ENCODE measurements at regions not wholly inside any gene's neighbourhood (a gene's known extent, or its start where the extent isn't known, plus 50 kb on each side); places are given as distances from the start of the nearest gene placed in this dataset.

DNA sequence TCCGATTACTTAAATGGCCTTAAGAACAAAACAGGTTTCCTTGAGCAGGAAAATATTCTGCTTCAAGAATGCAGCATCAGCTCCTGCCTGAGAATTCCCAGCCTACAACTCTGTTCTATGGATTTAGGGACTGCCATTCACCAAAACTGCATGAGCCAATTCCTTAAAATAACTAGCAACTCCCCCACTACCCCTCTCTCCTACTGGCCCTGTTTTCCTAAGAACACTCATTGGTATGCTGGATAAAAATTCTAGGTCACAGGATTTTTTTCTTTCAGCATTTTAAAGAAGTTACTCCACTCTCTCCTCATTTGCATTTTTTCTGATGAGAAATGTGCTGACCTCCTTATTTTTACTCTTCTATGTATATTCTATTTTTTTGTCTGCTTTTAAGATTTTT lies 347.1 kb downstream of the IDS start (continued):
- TF ChIP-seq IRF5 (IDR thresholded peaks at IDR 0.05; ENCODE audit: borderline replicate concordance) (no peak), CEBPB (IDR thresholded peaks at IDR 0.05; ENCODE audit: borderline replicate concordance in 1 of 2, low read depth in 2 of 2, low read length in 2 of 2) (no peak), ESRRA (IDR thresholded peaks at IDR 0.05; ENCODE audit: low read length) (no peak), JUND (IDR thresholded peaks at IDR 0.05; ENCODE audit: low read depth, low read length) (no peak), CHD1 (IDR thresholded peaks at IDR 0.05; ENCODE audit: low read depth, low read length) (no peak), TARDBP (IDR thresholded peaks at IDR 0.05; ENCODE audit: borderline replicate concordance) (no peak), MXI1 (IDR thresholded peaks at IDR 0.05; ENCODE audit: low read depth, low read length) (no peak), PML (IDR thresholded peaks at IDR 0.05; ENCODE audit: low read length) (no peak), RFX5 (IDR thresholded peaks at IDR 0.05; ENCODE audit: low read depth, low read length) (no peak), RAD21 (IDR thresholded peaks at IDR 0.05; ENCODE audit: insufficient read depth, low read depth, low read length) (no peak)
- TF ChIP-seq, protein P1, sequence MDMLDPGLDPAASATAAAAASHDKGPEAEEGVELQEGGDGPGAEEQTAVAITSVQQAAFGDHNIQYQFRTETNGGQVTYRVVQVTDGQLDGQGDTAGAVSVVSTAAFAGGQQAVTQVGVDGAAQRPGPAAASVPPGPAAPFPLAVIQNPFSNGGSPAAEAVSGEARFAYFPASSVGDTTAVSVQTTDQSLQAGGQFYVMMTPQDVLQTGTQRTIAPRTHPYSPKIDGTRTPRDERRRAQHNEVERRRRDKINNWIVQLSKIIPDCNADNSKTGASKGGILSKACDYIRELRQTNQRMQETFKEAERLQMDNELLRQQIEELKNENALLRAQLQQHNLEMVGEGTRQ (IDR thresholded peaks at IDR 0.05; ENCODE audit: borderline replicate concordance, low read depth, low read length), result no peak

GRCh38 chrX:149152941-149153340 lies 352.2 kb downstream of the IDS start:
- Histone ChIP-seq H3K4me3 (no peak overlapping the region), H3K4me2 (ENCODE audit: control insufficient read depth, insufficient read depth) (no peak overlapping the region), H3K27ac (ENCODE audit: control insufficient read depth, insufficient read depth) (no peak overlapping the region), H3K36me3 (ENCODE audit: control insufficient read depth in 2 of 2, insufficient read depth in 2 of 2, low read length in 1 of 2) (no peaks in the 10 kb centered on the region), H3K4me1 (ENCODE audit: control insufficient read depth, insufficient read depth, low read length) (no peaks in the 10 kb centered on the region), H3K9ac (ENCODE audit: control insufficient read depth, insufficient read depth, low read length) (no peak overlapping the region), H3K9me3 (replicated peaks; ENCODE audit: control insufficient read depth, insufficient read depth, low read length) (no peaks in the 10 kb centered on the region; the same call in 2 of the 3 replicates), H4K20me1 (ENCODE audit: control insufficient read depth, insufficient read depth) (no peaks in the 10 kb centered on the region), H2AFZ (ENCODE audit: control insufficient read depth, low read depth, low read length) (no peak overlapping the region), H3K79me2 (ENCODE audit: control insufficient read depth, insufficient read depth, low read length) (no peaks in the 10 kb centered on the region), H3K27me3 (replicated peaks in 1 of 2; ENCODE audit: control insufficient read depth in 2 of 2, insufficient read depth in 2 of 2, low read length in 1 of 2) (no peaks in the 10 kb centered on the region)
- TF ChIP-seq MTA2 (IDR thresholded peaks at IDR 0.05; ENCODE audit: low read depth) (peak; percentile 30; the same call in 1 of the 2 replicates), CHD4 (IDR thresholded peaks at IDR 0.05) (no peak)
- intact Hi-C loops (cut with micrococcal nuclease; ENCODE audit: unreplicated experiment), result loop anchor here (1.0 kb wide), 1 partner anchor 46 kb away; no protein-coding TSS in a partner anchor
- FAIRE-seq (no peak), DNase-seq (ENCODE audit: low read depth, low spot score) (no peak), ATAC-seq (peak; percentile 62)
- ChIA-PET RAD21 (ENCODE audit: unreplicated experiment) (interaction anchor here (0.7 to 4.7 kb wide), 11 partner anchors 9 to 149 kb away, joined by 3 to 55 read pairs (median 5); no protein-coding TSS in a partner anchor), POLR2A (interaction anchor here (1.2 to 1.9 kb wide), 4 partner anchors 45 to 239 kb away, joined by 3 to 9 read pairs (median 5); no protein-coding TSS in a partner anchor), CTCF (interaction anchor here (1.1 to 1.5 kb wide), 4 partner anchors 11 to 319 kb away, joined by 3 to 4 read pairs (median 4); no protein-coding TSS in a partner anchor), SMC1A (ENCODE audit: uncharacterized antibody, unreplicated experiment) (interaction anchor here (0.7 to 8.0 kb wide), 15 partner anchors 10 to 268 kb away, joined by 3 to 77 read pairs (median 5); no protein-coding TSS in a partner anchor)
- in situ Hi-C loops (cut with MboI), result no loop called here
- BruUV-seq (replicated peaks), result no TSS peak
- WGBS (ENCODE audit: insufficient coverage, insufficient replicate concordance, low lambda C conversion rate, missing lambda C conversion rate), result 0% methylated on average over 3 of the region's 3 CpGs

Measured in GM12878 (cell line).